Activated gamma-delta T cell treated with Interleukin-2 at 50 U/mL for 16 hours (primary cell): ENCODE measurements at regions not wholly inside any gene's neighbourhood (a gene's known extent, or its start where the extent isn't known, plus 50 kb on each side); places are given as distances from the start of the nearest gene placed in this dataset.
A peak's percentile ranks its signal among the peaks of the same experiment; 100 is the strongest.

Experiments
- DNase-seq: peaks from one replicate; pipeline ENCODE4 v3.0.0-alpha.2; 2020

- DNase-seq, result no peak
These were observed 238.6 kb upstream of the ADAMTSL1 start for GRCh38 chr9:18235181-18235908.

- DNase-seq, result no peak
These were observed 237.6 kb upstream of the ADAMTSL1 start for GRCh38 chr9:18236336-18236735.

- DNase-seq, result no peak
These were observed 236.2 kb upstream of the ADAMTSL1 start for GRCh38 chr9:18237776-18238175.

GRCh38 chr9:18238254-18238653 is 235.7 kb upstream of the ADAMTSL1 start:
- DNase-seq, result no peak

- DNase-seq, result no peak
These were observed 235.1 kb upstream of the ADAMTSL1 start for GRCh38 chr9:18238752-18239447.

- no peak for DNase-seq
These were observed 233.7 kb upstream of the ADAMTSL1 start for GRCh38 chr9:18240213-18240612.

- DNase-seq, result no peak
These were observed 228.0 kb upstream of the ADAMTSL1 start for GRCh38 chr9:18245911-18246310.

GRCh38 chr9:18250053-18250452 is 223.9 kb upstream of the ADAMTSL1 start:
- DNase-seq, result no peak

GRCh38 chr9:18253950-18254349 is 220.0 kb upstream of the ADAMTSL1 start:
- no peak for DNase-seq

- peak; percentile 68 for DNase-seq
These were observed 218.8 kb upstream of the ADAMTSL1 start for GRCh38 chr9:18255158-18255629.

- DNase-seq, result no peak
These were observed 218.2 kb upstream of the ADAMTSL1 start for GRCh38 chr9:18255747-18256146.

GRCh38 chr9:18256568-18256967 is 217.4 kb upstream of the ADAMTSL1 start:
- DNase-seq, result no peak

- no peak for DNase-seq
These were observed 213.4 kb upstream of the ADAMTSL1 start for GRCh38 chr9:18260521-18260920.

- no peak for DNase-seq
These were observed 212.8 kb upstream of the ADAMTSL1 start for GRCh38 chr9:18261181-18261580.

GRCh38 chr9:18263377-18263776 is 210.6 kb upstream of the ADAMTSL1 start:
- DNase-seq, result no peak

GRCh38 chr9:18268381-18268780 is 205.6 kb upstream of the ADAMTSL1 start:
- DNase-seq, result no peak

GRCh38 chr9:18269561-18269960 is 204.4 kb upstream of the ADAMTSL1 start:
- no peak for DNase-seq

GRCh38 chr9:18274693-18275092 is 199.3 kb upstream of the ADAMTSL1 start:
- DNase-seq, result no peak

- no peak for DNase-seq
These were observed 198.5 kb upstream of the ADAMTSL1 start for GRCh38 chr9:18275313-18275990.

- DNase-seq, result no peak
These were observed 192.7 kb upstream of the ADAMTSL1 start for GRCh38 chr9:18281291-18281690.

GRCh38 chr9:18294229-18294628 is 179.7 kb upstream of the ADAMTSL1 start:
- DNase-seq, result no peak

GRCh38 chr9:18296702-18297055 is 177.3 kb upstream of the ADAMTSL1 start:
- DNase-seq, result no peak

GRCh38 chr9:18297056-18297841 is 176.7 kb upstream of the ADAMTSL1 start:
- no peak for DNase-seq
